GM13976 (cell line): ENCODE measurements at regions not wholly inside any gene's neighbourhood (a gene's known extent, or its start where the extent isn't known, plus 50 kb on each side); places are given as distances from the start of the nearest gene placed in this dataset.

Source experiments
- DNase-seq: peaks from one replicate; pipeline ENCODE4 v3.0.0; 2012; ENCODE audit warnings: low spot score
- CTCF ChIP-seq: IDR thresholded peaks from 2 replicates; pipeline ENCODE4 v1.5.1; 2012; ENCODE audit warnings: borderline replicate concordance, mild to moderate bottlenecking; ENCODE audit not compliant: insufficient read depth; ENCODE audit errors: extremely low read depth, missing control alignments, control extremely low read depth
- in situ Hi-C: fragments of 300-500 bp; cut with MboI; formaldehyde crosslinking; loops from one replicate; pipeline ENCODE4 v1.12.0; 2022; ENCODE audit warnings: low sequenced_read_pairs, mixed read lengths, inconsistent platforms; ENCODE audit not compliant: unreplicated experiment

DNA sequence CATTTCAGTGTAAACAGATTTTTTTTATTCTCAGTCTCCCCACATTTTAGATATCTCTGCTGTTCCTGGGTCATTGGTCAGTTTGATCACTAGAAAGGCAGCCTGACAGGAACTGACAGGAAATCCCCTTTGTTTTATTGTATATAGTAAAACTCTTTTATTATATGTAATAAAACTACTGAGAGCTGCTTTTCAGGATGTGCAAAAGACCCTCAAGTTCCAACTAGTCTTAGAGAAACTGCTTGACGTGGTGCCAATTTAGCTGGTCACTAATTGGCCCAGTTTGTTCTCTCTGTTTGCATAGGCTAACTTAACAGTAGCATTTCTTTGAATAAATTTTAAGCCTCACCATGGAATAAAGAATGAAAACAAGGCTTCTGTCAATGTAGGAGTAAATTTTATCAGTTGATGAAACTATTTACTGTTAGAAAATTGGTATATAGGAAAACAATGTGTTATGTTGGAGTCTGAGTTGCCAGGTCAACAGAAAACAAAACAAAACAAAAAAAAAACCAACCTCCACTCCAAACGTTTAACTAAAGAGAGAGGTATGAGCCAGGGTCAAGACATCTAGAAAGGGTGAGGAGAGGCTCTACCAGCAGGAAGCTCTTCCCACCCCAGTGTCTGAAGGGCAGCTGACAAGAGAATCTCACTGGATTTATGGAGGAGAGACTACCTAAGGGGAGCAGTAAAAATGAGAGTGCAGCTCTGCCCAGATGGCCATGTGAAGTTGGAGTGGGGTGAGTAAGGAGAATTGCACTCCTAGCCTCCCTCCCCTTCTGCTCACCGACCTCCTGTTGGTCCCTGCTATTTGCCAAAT lies 184.6 kb downstream of the ST6GAL2 start:
- TF ChIP-seq CTCF: no peak
- in situ Hi-C loops: no loop called here
- DNase-seq: no peak

DNA sequence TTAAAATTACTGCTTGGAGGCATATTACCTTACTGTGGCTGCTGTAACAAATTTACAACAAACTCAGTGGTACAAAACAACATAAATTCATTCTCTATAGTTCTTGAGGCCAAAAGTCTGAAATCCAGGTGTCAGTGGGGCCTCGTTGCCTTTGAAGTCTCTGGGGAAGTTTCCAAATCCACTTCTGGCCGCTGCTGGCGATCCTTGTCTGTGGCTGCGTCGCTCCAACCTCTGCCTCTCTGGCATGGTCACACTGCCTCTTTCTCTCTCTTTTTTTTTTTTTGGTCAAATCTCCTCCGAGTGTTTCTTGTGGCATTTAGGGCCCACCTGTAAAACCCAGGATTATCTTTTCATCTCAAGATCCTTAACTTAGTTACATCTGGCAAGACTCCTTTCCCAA lies 182.8 kb downstream of the ST6GAL2 start:
- no peak for TF ChIP-seq CTCF
- in situ Hi-C loops: no loop called here

GRCh38 chr2:106704798-106705197 lies 181.2 kb downstream of the ST6GAL2 start:
- TF ChIP-seq CTCF: no peak
- in situ Hi-C loops: no loop called here
- no peak for DNase-seq

More for the DNA sequence above, 182.8 kb downstream of the ST6GAL2 start:
- DNase-seq: no peak

DNA sequence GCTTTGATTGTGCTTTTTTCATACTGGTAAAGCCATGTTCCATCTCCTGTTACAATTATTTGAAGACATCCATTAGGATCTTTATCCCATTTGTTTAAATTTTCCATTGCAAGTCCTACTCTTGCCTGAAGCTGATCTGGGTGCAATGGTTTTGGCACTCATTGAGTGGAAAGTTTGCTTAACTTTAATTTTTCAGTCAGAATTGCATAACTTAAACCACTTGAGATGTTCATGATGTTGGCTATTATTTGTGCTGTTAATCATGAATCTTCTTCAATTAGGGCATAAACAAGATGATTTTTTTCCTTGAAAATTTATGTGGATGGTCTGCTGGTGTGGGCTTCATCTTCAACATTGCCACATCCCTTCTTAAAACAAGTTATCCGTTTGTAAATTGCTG lies 180.1 kb downstream of the ST6GAL2 start:
- in situ Hi-C loops: no loop called here
- no peak for DNase-seq
- no peak for TF ChIP-seq CTCF

GRCh38 chr2:106706283-106706682 lies 179.7 kb downstream of the ST6GAL2 start:
- DNase-seq: no peak
- TF ChIP-seq CTCF: no peak
- in situ Hi-C loops: no loop called here

DNA sequence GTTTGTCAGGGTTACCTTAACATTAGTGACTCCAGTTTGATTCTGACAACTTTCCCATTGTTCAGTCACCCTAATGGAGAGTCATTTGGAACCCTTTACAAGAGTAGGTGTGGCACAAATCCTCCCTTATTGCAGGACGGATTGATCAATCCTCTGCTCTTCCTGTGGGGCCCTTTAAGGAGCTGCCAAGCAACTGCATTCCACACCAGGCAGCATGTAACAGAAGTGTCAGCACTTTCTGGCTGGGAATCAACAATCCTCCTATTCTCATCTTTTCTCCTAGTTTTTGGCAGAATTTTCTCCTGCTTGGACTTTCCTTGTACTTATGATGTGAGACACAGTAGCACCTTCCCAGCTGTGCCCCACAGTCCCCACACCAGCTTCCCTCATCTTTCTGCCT lies 177.8 kb downstream of the ST6GAL2 start:
- no peak for DNase-seq
- TF ChIP-seq CTCF: no peak
- in situ Hi-C loops: no loop called here
